ENCODE measurements at regions not wholly inside any gene's neighbourhood (a gene's known extent, or its start where the extent isn't known, plus 50 kb on each side); places are given as distances from the start of the nearest gene placed in this dataset.

DNA sequence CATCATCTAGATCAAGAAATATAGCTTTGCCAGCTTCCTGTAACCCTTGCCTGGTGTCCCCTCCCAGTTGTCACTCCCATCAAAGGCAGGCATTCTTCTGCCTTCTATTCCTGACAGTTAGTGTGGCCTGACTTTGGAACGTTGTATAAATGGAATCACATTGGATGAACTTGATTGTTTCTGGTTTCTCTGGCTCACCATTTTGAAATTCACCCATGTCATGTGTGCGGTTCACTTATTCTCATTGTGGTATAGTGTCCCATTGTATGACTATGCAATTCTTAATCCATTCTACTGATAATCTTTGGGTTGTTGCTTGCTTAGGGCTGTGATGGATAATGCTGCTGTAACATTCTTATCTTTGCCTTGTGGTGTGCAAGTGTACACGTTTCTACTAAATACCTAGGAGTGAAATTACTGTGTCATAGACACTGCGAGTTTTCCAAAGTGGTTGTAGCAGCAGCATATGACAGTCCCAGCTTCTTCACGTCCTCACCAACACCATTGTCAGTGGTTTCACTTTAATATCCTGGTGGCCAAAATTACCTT lies 73.2 kb downstream of the VEGFA start:
- Histone ChIP-seq H3K4me3 (no peak overlapping the region), H4K20me1 (ENCODE audit: insufficient read depth, poor library complexity, severe bottlenecking) (no peaks in the 10 kb centered on the region), H3K36me3 (replicated peaks; ENCODE audit: insufficient read depth, low read depth) (no peaks in the 10 kb centered on the region), H3K4me1 (ENCODE audit: insufficient read depth) (peaks cover 9% of the 10 kb centered on the region), H3K27ac (peak overlapping the region; percentile 57), H3K27me3 (no peaks in the 10 kb centered on the region), H2AFZ (no peak overlapping the region), H3K9me3 (ENCODE audit: low read depth) (no peaks in the 10 kb centered on the region), H3K4me2 (no peak overlapping the region), H3K9me2 (replicated peaks; ENCODE audit: insufficient read depth) (no peaks in the 10 kb centered on the region), H3K79me2 (no peaks in the 10 kb centered on the region)
- DNase-seq (ENCODE audit: low spot score): no peak
- 63% methylated on average over 5 of the region's 5 CpGs for WGBS (ENCODE audit: low lambda C conversion rate, missing lambda C conversion rate)
- TF ChIP-seq EZH2phosphoT487 (IDR thresholded peaks at IDR 0.05; ENCODE audit: low read depth, severe bottlenecking, unreplicated experiment): no peak
- TF ChIP-seq EZH2 (IDR thresholded peaks at IDR 0.05; ENCODE audit: borderline replicate concordance): no peak
- TF ChIP-seq, protein P1, sequence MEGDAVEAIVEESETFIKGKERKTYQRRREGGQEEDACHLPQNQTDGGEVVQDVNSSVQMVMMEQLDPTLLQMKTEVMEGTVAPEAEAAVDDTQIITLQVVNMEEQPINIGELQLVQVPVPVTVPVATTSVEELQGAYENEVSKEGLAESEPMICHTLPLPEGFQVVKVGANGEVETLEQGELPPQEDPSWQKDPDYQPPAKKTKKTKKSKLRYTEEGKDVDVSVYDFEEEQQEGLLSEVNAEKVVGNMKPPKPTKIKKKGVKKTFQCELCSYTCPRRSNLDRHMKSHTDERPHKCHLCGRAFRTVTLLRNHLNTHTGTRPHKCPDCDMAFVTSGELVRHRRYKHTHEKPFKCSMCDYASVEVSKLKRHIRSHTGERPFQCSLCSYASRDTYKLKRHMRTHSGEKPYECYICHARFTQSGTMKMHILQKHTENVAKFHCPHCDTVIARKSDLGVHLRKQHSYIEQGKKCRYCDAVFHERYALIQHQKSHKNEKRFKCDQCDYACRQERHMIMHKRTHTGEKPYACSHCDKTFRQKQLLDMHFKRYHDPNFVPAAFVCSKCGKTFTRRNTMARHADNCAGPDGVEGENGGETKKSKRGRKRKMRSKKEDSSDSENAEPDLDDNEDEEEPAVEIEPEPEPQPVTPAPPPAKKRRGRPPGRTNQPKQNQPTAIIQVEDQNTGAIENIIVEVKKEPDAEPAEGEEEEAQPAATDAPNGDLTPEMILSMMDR (IDR thresholded peaks at IDR 0.05; ENCODE audit: poor library complexity): no peak

DNA sequence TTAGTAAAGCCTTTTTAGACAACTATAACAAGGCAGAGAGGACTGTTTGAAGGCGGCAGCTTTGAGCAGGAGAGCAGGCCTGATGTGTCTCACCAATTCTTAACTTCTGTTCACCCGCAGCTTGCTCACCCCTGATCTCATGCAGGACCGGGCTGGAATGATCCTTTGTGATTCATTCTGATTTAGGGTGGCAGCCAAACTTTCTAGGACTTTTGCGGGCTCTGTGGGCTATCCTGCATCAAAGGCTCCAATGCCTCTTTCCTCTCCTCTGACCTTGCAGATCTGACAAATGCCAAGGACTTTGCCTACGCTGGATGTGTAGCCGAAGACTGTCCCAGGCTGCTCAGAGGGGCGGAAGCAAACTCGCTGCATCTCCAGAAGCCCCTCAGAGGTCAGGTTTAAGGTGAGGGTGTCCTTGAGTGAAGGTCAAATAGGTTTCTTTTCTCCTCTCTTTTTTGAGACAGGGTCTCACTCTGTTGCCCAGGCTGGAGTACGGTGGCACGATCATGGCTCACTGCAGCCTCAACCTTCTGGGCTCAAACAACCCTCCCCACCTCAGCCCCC lies 72.3 kb downstream of the VEGFA start:
- Histone ChIP-seq H3K79me2 (no peaks in the 10 kb centered on the region), H3K4me2 (no peak overlapping the region), H3K27ac (peak overlapping the region; percentile 57)

DNA sequence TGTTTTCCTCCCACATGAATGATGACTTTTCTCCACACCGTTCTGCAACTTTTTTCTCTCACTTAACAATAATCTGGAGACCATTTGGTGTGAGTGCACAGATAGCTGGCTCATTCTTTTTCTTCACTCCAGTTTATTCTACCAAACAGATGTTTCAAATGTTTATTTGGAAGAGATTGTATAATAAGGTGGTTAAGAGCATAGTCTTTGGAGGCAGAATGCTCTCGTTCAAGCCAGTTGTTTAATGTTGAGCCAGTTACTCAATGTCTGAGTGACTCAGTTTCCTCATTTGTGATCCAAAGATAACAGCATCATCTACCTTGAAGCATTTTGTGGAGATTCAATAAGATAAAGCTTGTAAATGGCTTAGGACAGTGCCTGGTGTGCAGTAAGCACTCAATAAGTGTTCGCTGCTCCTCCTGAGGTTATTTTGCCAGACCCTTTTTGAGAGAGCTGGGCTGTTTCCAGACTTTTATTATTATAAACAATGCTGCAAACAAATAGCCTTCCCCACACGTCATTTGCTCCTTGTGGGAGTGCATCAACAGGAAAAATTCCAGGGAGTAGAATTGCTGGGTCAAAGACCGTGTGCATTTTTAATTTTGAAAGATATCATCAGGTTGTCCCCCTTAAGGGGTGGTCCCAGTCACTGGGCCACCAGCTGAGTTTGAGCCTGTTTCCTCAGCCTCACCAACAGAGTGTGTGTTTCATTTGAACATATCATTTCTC lies 70.6 kb downstream of the VEGFA start:
- Histone ChIP-seq H3K4me2 (no peak overlapping the region), H3K36me3 (replicated peaks; ENCODE audit: insufficient read depth, low read depth) (no peaks in the 10 kb centered on the region), H2AFZ (no peak overlapping the region), H4K20me1 (ENCODE audit: insufficient read depth, poor library complexity, severe bottlenecking) (no peaks in the 10 kb centered on the region), H3K4me3 (no peak overlapping the region), H3K9me2 (replicated peaks; ENCODE audit: insufficient read depth) (no peaks in the 10 kb centered on the region), H3K9me3 (ENCODE audit: low read depth) (no peaks in the 10 kb centered on the region), H3K27ac (no peak overlapping the region), H3K27me3 (no peaks in the 10 kb centered on the region), H3K79me2 (no peaks in the 10 kb centered on the region), H3K4me1 (ENCODE audit: insufficient read depth) (peaks cover 34% of the 10 kb centered on the region)
- 55% methylated on average over 5 of the region's 5 CpGs for WGBS (ENCODE audit: low lambda C conversion rate, missing lambda C conversion rate)
- no peak for DNase-seq (ENCODE audit: low spot score)
- no peak for TF ChIP-seq EZH2 (IDR thresholded peaks at IDR 0.05; ENCODE audit: borderline replicate concordance)
- TF ChIP-seq, protein P1 (IDR thresholded peaks at IDR 0.05; ENCODE audit: poor library complexity): no peak
- no peak for TF ChIP-seq EZH2phosphoT487 (IDR thresholded peaks at IDR 0.05; ENCODE audit: low read depth, severe bottlenecking, unreplicated experiment)

More for the DNA sequence above, 72.3 kb downstream of the VEGFA start:
- no peak overlapping the region for H3K4me3 ChIP-seq
- H4K20me1 ChIP-seq (ENCODE audit: insufficient read depth, poor library complexity, severe bottlenecking): no peaks in the 10 kb centered on the region
- H3K4me1 ChIP-seq (ENCODE audit: insufficient read depth): peaks cover 17% of the 10 kb centered on the region
- 84% methylated on average over 10 of the region's 10 CpGs for WGBS (ENCODE audit: low lambda C conversion rate, missing lambda C conversion rate)
- no peaks in the 10 kb centered on the region for H3K27me3 ChIP-seq
- no peaks in the 10 kb centered on the region for H3K9me2 ChIP-seq (replicated peaks; ENCODE audit: insufficient read depth)
- no peaks in the 10 kb centered on the region for H3K36me3 ChIP-seq (replicated peaks; ENCODE audit: insufficient read depth, low read depth)
- no peak overlapping the region for H2AFZ ChIP-seq
- TF ChIP-seq, protein P1 (IDR thresholded peaks at IDR 0.05; ENCODE audit: poor library complexity): no peak
- TF ChIP-seq EZH2phosphoT487 (IDR thresholded peaks at IDR 0.05; ENCODE audit: low read depth, severe bottlenecking, unreplicated experiment) (no peak), EZH2 (IDR thresholded peaks at IDR 0.05; ENCODE audit: borderline replicate concordance) (no peak)
- no peak for DNase-seq (ENCODE audit: low spot score)
- H3K9me3 ChIP-seq (ENCODE audit: low read depth): no peaks in the 10 kb centered on the region

Measured in hepatocyte (in vitro differentiated cells).